GM20000 (cell line): ENCODE measurements at regions not wholly inside any gene's neighbourhood (a gene's known extent, or its start where the extent isn't known, plus 50 kb on each side); places are given as distances from the start of the nearest gene placed in this dataset.
A peak's percentile ranks its signal among the peaks of the same experiment; 100 is the strongest.

Experiments
- DNase-seq: peaks from one replicate; pipeline ENCODE4 v3.0.0; 2012; ENCODE audit warnings: low spot score
- CTCF ChIP-seq: IDR thresholded peaks from 2 replicates; pipeline ENCODE4 v1.5.1; 2012; ENCODE audit warnings: mild to moderate bottlenecking, control low read depth; ENCODE audit errors: extremely low read depth, missing control alignments

GRCh38 chr3:5411786-5412185 is 224.3 kb downstream of the EDEM1 start:
- DNase-seq, result no peak
- no peak for TF ChIP-seq CTCF

DNA sequence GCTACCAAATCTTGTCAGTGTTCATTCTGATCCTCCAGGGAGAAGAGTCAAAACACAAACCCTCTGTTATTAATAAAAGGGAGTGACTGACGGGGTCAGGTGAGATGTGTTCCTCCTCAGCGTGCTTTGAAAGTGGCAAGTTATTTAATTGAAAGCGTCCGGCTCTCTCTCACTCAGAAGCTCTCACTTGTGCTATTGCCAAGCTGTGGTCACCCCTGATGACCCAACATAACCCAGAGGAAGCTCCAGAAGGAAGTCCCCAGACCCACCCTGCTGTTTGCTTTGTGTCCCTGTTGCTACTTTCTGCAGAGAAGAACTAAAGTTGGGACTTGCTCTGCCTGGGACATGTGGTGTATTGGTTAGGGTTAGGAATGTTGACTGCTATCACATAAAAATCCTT is 235.6 kb downstream of the EDEM1 start:
- DNase-seq, result no peak

DNA sequence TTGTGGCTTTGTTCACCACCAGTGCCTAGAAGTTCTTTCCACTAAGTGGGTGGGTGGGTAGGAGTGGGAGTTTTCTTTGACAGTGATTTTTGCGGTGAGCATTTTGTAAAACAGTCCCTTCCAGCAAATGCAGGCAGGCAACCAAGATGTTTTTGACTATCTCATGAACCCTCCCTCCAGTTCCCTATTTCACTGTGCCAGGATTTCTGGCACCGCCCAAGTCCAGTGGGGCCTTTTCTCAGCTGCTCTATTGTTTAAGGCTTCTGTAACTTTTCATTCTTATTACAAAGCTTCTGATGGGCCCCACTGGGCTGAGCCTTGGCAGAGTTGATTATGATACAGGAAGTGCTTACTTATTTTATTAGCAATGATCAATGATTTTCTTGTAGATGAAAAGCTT is 236.0 kb downstream of the EDEM1 start:
- TF ChIP-seq CTCF, result no peak
- no peak for DNase-seq

More for the DNA sequence above, 235.6 kb downstream of the EDEM1 start:
- TF ChIP-seq CTCF, result no peak

- DNase-seq, result no peak
Observed at GRCh38 chr3:5425371-5425770, 237.9 kb downstream of the EDEM1 start.

GRCh38 chr3:5426094-5426883 is 238.8 kb downstream of the EDEM1 start:
- TF ChIP-seq CTCF, result peak; percentile 93
- DNase-seq, result peak; percentile 65

More at GRCh38 chr3:5425371-5425770, 237.9 kb downstream of the EDEM1 start:
- no peak for TF ChIP-seq CTCF

DNA sequence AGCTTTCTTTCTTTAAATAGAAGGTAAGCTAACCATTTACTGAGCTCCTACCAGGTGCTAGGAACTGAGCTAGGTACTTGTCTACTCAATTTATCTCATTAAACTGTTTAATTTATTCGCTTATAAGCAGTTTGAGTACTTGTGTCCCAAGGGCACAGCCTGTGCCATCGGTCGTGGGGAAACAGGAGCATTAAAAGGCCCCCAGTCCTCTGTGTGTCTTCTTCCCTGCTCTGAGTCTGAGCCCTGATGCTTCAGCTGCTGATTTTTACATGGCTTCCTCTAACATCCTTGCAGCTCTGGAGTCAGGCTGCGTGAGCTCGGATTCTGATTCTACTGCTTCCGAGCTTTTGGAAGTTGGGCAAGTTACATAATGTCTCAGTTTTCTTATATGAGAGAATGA is 239.5 kb downstream of the EDEM1 start:
- TF ChIP-seq CTCF, result no peak

GRCh38 chr3:5427938-5428337 is 240.4 kb downstream of the EDEM1 start:
- TF ChIP-seq CTCF, result no peak
- no peak for DNase-seq

More for the DNA sequence above, 239.5 kb downstream of the EDEM1 start:
- no peak for DNase-seq
